H1 (cell line): ENCODE measurements at regions not wholly inside any gene's neighbourhood (a gene's known extent, or its start where the extent isn't known, plus 50 kb on each side); places are given as distances from the start of the nearest gene placed in this dataset.

Experiments used
- EP300 ChIP-seq, 2 experiments: IDR thresholded peaks; 1 replicate in 1 of 2; 2 replicates in 1 of 2; pipeline ENCODE4 v1.6.1; 2011 to 2012; ENCODE audit warnings: low read depth in 2 of 2, low read length in 2 of 2, mild to moderate bottlenecking in 2 of 2, borderline replicate concordance in 1 of 2, inconsistent platforms in 1 of 2, moderate library complexity in 1 of 2
- RNF2 ChIP-seq: fragments of 200-900, 300-1000 bp; sonication (generic); IDR thresholded peaks from 2 replicates; pipeline ENCODE4 v1.7.1; 2016; ENCODE audit warnings: borderline replicate concordance, low read depth, mild to moderate bottlenecking, antibody characterized with exemption, low read length; ENCODE audit not compliant: poor library complexity, severe bottlenecking; ENCODE audit errors: missing control alignments

DNA sequence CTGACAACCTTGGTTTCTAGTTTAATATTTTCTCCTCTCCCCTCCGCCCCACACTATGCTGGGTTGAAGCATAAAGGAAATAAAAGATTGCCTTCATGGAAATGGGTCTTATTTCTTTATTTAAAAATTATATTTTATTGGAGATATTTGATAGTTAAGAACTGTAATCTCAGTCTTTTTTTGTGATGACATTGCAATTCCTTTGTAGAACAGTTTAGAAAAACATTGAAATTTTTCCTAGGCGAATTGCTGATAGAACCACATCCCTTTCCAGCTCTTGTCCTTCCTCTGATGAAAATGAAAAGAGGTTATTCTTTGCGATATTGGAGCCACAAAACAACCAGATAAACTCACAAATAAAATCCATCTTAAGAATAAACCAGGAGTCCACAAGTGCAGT lies 125.6 kb upstream of the NRIP1 start (continued):
- TF ChIP-seq EP300 (IDR thresholded peaks at IDR 0.05; ENCODE audit: borderline replicate concordance in 1 of 2, low read depth in 2 of 2, low read length in 2 of 2) (no peak), RNF2 (no peak)
